ENCODE measurements at regions not wholly inside any gene's neighbourhood (a gene's known extent, or its start where the extent isn't known, plus 50 kb on each side); places are given as distances from the start of the nearest gene placed in this dataset.

DNA sequence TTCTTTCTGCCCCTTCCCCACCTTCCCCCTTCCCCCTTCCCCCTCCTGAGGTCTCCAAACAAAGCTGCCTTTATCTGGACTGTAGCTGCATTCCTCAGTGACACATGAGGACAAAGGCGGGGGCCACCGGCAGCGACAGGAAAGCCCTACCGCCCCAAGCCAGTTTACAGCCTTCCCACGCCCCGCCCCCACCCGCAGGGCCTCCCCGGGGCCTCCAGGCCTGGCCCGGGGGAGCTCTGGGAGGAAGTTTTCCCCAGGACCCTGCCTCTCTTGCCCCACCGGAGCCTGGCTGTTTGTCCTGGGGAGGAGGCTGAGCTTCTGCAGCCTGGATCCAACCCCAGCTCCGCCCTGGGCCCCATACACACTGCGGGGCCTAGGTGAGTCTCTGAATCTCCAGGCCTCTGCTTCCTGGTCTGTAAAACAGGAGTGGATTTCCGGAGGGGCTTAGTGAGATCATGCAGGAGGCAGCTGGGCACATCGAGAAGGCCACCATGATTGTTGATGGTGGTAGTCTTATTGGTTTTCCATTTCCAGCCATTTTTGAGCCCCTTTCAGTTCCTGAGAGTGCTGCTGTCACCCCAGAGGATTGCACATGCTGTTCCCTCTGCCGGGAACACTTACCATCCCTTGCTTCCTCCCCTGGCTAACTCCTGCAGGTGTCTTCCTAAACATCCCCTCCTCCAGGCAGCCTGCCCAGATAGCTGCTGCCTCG is 130.7 kb downstream of the MN1 start:
- H3K36me3 ChIP-seq (ENCODE audit: control insufficient read depth in 2 of 4, insufficient read depth in 4 of 4, low read length in 3 of 4), result peaks cover 0 to 7% (median under 1%) of the 10 kb centered on the region in 4 experiments; a peak in 1 of 8 replicates
- no peak overlapping the region for H3K14ac ChIP-seq (ENCODE audit: insufficient read length)
- H3K4ac ChIP-seq (replicated peaks; ENCODE audit: insufficient read length, low read depth, low read length), result peak overlapping the region; percentile 19
- CTCF ChIA-PET (ENCODE audit: partially characterized antibody), result interaction anchor here (0.8 to 9.5 kb wide), 7 partner anchors 10 to 264 kb away, joined by 3 to 57 read pairs (median 4); no protein-coding TSS in a partner anchor
- no peaks in the 10 kb centered on the region; the same call in 1 of the 2 replicates for H3K23me2 ChIP-seq (ENCODE audit: low read depth, low read length)
- POLR2A ChIA-PET (ENCODE audit: partially characterized antibody), result interaction anchor here (0.6 to 2.3 kb wide), 17 partner anchors 8 to 196 kb away, joined by 3 to 15 read pairs (median 3); no protein-coding TSS in a partner anchor
- H2AFZ ChIP-seq (ENCODE audit: low read length), result no peak overlapping the region
- no peak overlapping the region for H3K23ac ChIP-seq (ENCODE audit: insufficient read length)
- H3K27ac ChIP-seq (ENCODE audit: low read depth, low read length), result peak overlapping the region; percentile 85
- peak overlapping the region; percentile 84; the same call in 1 of the 2 replicates for H4K8ac ChIP-seq (ENCODE audit: extremely low read depth, insufficient read depth, low read length)
- H2BK15ac ChIP-seq (ENCODE audit: low read length), result peak overlapping the region; percentile 50; the same call in 1 of the 2 replicates
- H3K79me2 ChIP-seq (ENCODE audit: control insufficient read depth in 1 of 2, insufficient read depth in 2 of 2, low read length in 2 of 2), result no peaks in the 10 kb centered on the region
- peaks cover 0 to 5% of the 10 kb centered on the region in 2 experiments; a peak in 2 of 4 replicates for H3K9me3 ChIP-seq (ENCODE audit: insufficient read depth in 2 of 2, low read depth in 1 of 2, low read length in 1 of 2)
- H4K20me1 ChIP-seq (replicated peaks in 1 of 2; ENCODE audit: control insufficient read depth in 1 of 2, insufficient read depth in 2 of 2, low read length in 2 of 2), result peaks cover 0 to 2% of the 10 kb centered on the region in 2 experiments
- H3K79me1 ChIP-seq (ENCODE audit: low read depth, low read length), result no peaks in the 10 kb centered on the region; the same call in 1 of the 2 replicates
- H3K4me3 ChIP-seq (ENCODE audit: extremely low read depth in 1 of 4, insufficient read depth in 2 of 4, low read depth in 3 of 4, low read length in 4 of 4), result peak overlapping the region in 1 of 4 experiments; percentile 37; a peak in 1 of 8 replicates
- peak overlapping the region; percentile 32 for H3K56ac ChIP-seq (replicated peaks; ENCODE audit: insufficient read length, low read depth, low read length)
- peak overlapping the region; percentile 96 for H2BK5ac ChIP-seq (ENCODE audit: low read depth, low read length)
- H4K5ac ChIP-seq (ENCODE audit: insufficient read length, low read depth, low read length), result peak overlapping the region; percentile 69
- H3K9ac ChIP-seq (replicated peaks in 1 of 4; ENCODE audit: extremely low read depth in 1 of 4, low read depth in 3 of 4, low read length in 3 of 4), result peak overlapping the region in 2 of 4 experiments; percentile 27 to 35; a peak in 2 of 7 replicates
- H2BK120ac ChIP-seq (replicated peaks; ENCODE audit: low read depth, low read length), result peak overlapping the region; percentile 1
- peak overlapping the region; percentile 6 for H4K91ac ChIP-seq (replicated peaks; ENCODE audit: insufficient read length, low read length)
- peak overlapping the region; percentile 18; the same call in 1 of the 2 replicates for H2AK5ac ChIP-seq (ENCODE audit: low read depth, low read length)
- peak overlapping the region; percentile 46 to 54 for H3K4me2 ChIP-seq (ENCODE audit: insufficient read depth in 1 of 2, low read depth in 2 of 2, low read length in 2 of 2)
- peak; percentile 52 for FAIRE-seq
- peak; percentile 47 to 78 for DNase-seq (ENCODE audit: low read depth in 1 of 2, low spot score in 2 of 2)
- H3K27me3 ChIP-seq (replicated peaks in 1 of 4; ENCODE audit: control insufficient read depth in 3 of 4, extremely low read depth in 1 of 4, insufficient read depth in 3 of 4, low read length in 3 of 4), result no peaks in the 10 kb centered on the region
- H2BK12ac ChIP-seq (ENCODE audit: low read depth, low read length), result peak overlapping the region; percentile 94
- H3K4me1 ChIP-seq (replicated peaks in 1 of 4; ENCODE audit: control insufficient read depth in 3 of 4, insufficient read depth in 4 of 4, low read length in 3 of 4), result peaks cover 8 to 23% (median 17%) of the 10 kb centered on the region in 4 experiments
- TF ChIP-seq EP300 (IDR thresholded peaks at IDR 0.05; ENCODE audit: borderline replicate concordance in 1 of 2, low read depth in 2 of 2, low read length in 2 of 2), result 0 out of 3 replicates have a peak, but pooled peaks of 1 of the 2 experiments have one; percentile 33
- no peak for TF ChIP-seq FOSL1 (IDR thresholded peaks at IDR 0.05; ENCODE audit: insufficient read depth, low read depth, low read length)
- peak; percentile 38; the same call in 1 of the 2 replicates for TF ChIP-seq KDM1A (IDR thresholded peaks at IDR 0.05; ENCODE audit: borderline replicate concordance, low read length)
- no peak for TF ChIP-seq YY1 (IDR thresholded peaks at IDR 0.05; ENCODE audit: low read depth, low read length)
- peak in 1 of 2 experiments; percentile 55; a peak in 1 of 4 replicates for TF ChIP-seq HDAC2 (IDR thresholded peaks at IDR 0.05; ENCODE audit: borderline replicate concordance in 1 of 2, low read depth in 2 of 2, low read length in 2 of 2)
- TF ChIP-seq POLR2A (IDR thresholded peaks at IDR 0.05; ENCODE audit: control extremely low read depth in 1 of 2, low read depth in 2 of 2, low read length in 2 of 2), result 0 out of 3 replicates have a peak, but pooled peaks of 1 of the 2 experiments have one; percentile 7
- TF ChIP-seq SP1 (IDR thresholded peaks at IDR 0.05; ENCODE audit: low read depth, low read length), result 0 out of 2 replicates have a peak, but pooled peaks have one; percentile 39
- peak; percentile 88 for TF ChIP-seq TEAD4 (IDR thresholded peaks at IDR 0.05; ENCODE audit: low read depth, low read length)
- TF ChIP-seq JUND (IDR thresholded peaks at IDR 0.05; ENCODE audit: low read length), result no peak
- TF ChIP-seq ZNF274 (IDR thresholded peaks at IDR 0.05; ENCODE audit: borderline replicate concordance, extremely low read depth, low read length), result no peak
- H3K18ac ChIP-seq (ENCODE audit: extremely low read depth, low read length), result peak overlapping the region; percentile 95
- H2BK20ac ChIP-seq (ENCODE audit: low read length), result peak overlapping the region; percentile 77
- WGBS, 2 experiments (ENCODE audit: extremely low coverage in 1 of 2, insufficient coverage in 1 of 2, insufficient read length in 1 of 2, insufficient replicate concordance in 2 of 2, low coverage in 1 of 2, low lambda C conversion rate in 2 of 2, missing lambda C conversion rate in 1 of 2), result 17% methylated on average over 12 of the region's 16 CpGs; no CpG with 5 or more reads in 1 of the 2 experiments

All from H1 (cell line).